EL (cell line): ENCODE measurements at regions not wholly inside any gene's neighbourhood (a gene's known extent, or its start where the extent isn't known, plus 50 kb on each side); places are given as distances from the start of the nearest gene placed in this dataset.
"Not testable (repeated sequence)": the region's sequence is repeated elsewhere in the genome, so short reads cannot be mapped to it uniquely, and the experiment has no call there.

Experiments used
- DNase-seq: peaks from one replicate; pipeline ENCODE4 v3.0.0-alpha.2; 2016

GRCh38 chr11:22920939-22921565 lies 60.8 kb upstream of the CCDC179 start:
- DNase-seq = peak; percentile 57

- no peak for DNase-seq
Observed at GRCh38 chr11:22922672-22923071, 62.4 kb upstream of the CCDC179 start.

GRCh38 chr11:22923561-22923960 lies 63.3 kb upstream of the CCDC179 start:
- DNase-seq = no peak

- DNase-seq = no peak
Observed at GRCh38 chr11:22926341-22926740, 66.1 kb upstream of the CCDC179 start.

GRCh38 chr11:22927793-22928192 lies 67.5 kb upstream of the CCDC179 start:
- no peak for DNase-seq

- no peak for DNase-seq
Observed at GRCh38 chr11:22928207-22928917, 68.1 kb upstream of the CCDC179 start.

- no peak for DNase-seq
Observed at GRCh38 chr11:22930816-22931594, 70.7 kb upstream of the CCDC179 start.

- DNase-seq = peak; percentile 5
Observed at GRCh38 chr11:22938691-22939090, 78.4 kb upstream of the CCDC179 start.

- DNase-seq = not testable (repeated sequence)
Observed at GRCh38 chr11:22941544-22941943, 81.3 kb upstream of the CCDC179 start.

- no peak for DNase-seq
Observed at GRCh38 chr11:22957786-22958185, 97.5 kb upstream of the CCDC179 start.

GRCh38 chr11:22974251-22974650 lies 114.0 kb upstream of the CCDC179 start:
- no peak for DNase-seq

GRCh38 chr11:22976146-22976545 lies 115.9 kb upstream of the CCDC179 start:
- peak; percentile 79 for DNase-seq

GRCh38 chr11:22982903-22983302 lies 122.6 kb upstream of the CCDC179 start:
- DNase-seq = no peak

GRCh38 chr11:22984045-22984444 lies 123.8 kb upstream of the CCDC179 start:
- DNase-seq = no peak

- no peak for DNase-seq
Observed at GRCh38 chr11:22989371-22989770, 129.1 kb upstream of the CCDC179 start.

GRCh38 chr11:22991196-22991595 lies 130.9 kb upstream of the CCDC179 start:
- DNase-seq = no peak

- DNase-seq = no peak
Observed at GRCh38 chr11:23006730-23007129, 146.5 kb upstream of the CCDC179 start.

GRCh38 chr11:23010790-23011335 lies 150.6 kb upstream of the CCDC179 start:
- no peak for DNase-seq

- DNase-seq = no peak
Observed at GRCh38 chr11:23012930-23013329, 152.7 kb upstream of the CCDC179 start.

GRCh38 chr11:23013509-23013908 lies 153.2 kb upstream of the CCDC179 start:
- no peak for DNase-seq

GRCh38 chr11:23021287-23021863 lies 161.1 kb upstream of the CCDC179 start:
- peak; percentile 44 for DNase-seq

- DNase-seq = no peak
Observed at GRCh38 chr11:23022854-23023253, 162.6 kb upstream of the CCDC179 start.

GRCh38 chr11:23023319-23023718 lies 163.0 kb upstream of the CCDC179 start:
- DNase-seq = no peak
